ENCODE measurements at regions not wholly inside any gene's neighbourhood (a gene's known extent, or its start where the extent isn't known, plus 50 kb on each side); places are given as distances from the start of the nearest gene placed in this dataset.

GRCh38 chr3:162601101-162601670, 1104.6 kb downstream of the OTOL1 start:
- DNase-seq (ENCODE audit: low spot score) (no peak), ATAC-seq (ENCODE audit: insufficient number of reproducible peaks, low FRiP score, low read depth) (no peak)
- Histone ChIP-seq H3K4me3 (no peak overlapping the region), H3K9me3 (no peaks in the 10 kb centered on the region), H3K4me1 (ENCODE audit: control insufficient read depth in 1 of 2, low read depth in 2 of 2) (no peaks in the 10 kb centered on the region), H3K27ac (no peak overlapping the region), H3K27me3 (replicated peaks; ENCODE audit: insufficient read depth) (no peaks in the 10 kb centered on the region), H3K36me3 (no peaks in the 10 kb centered on the region)
- TF ChIP-seq CTCF (IDR thresholded peaks at IDR 0.05), result no peak

GRCh38 chr3:162602619-162603018, 1106.0 kb downstream of the OTOL1 start:
- no peaks in the 10 kb centered on the region for H3K9me3 ChIP-seq
- H3K36me3 ChIP-seq, result no peaks in the 10 kb centered on the region

GRCh38 chr3:162605651-162606204, 1109.1 kb downstream of the OTOL1 start:
- H3K27me3 ChIP-seq (replicated peaks; ENCODE audit: insufficient read depth), result no peaks in the 10 kb centered on the region
- H3K9me3 ChIP-seq, result no peaks in the 10 kb centered on the region
- TF ChIP-seq CTCF (IDR thresholded peaks at IDR 0.05), result no peak
- H3K36me3 ChIP-seq, result no peaks in the 10 kb centered on the region
- H3K4me3 ChIP-seq, result no peak overlapping the region
- DNase-seq (ENCODE audit: low spot score) (no peak), ATAC-seq (ENCODE audit: insufficient number of reproducible peaks, low FRiP score, low read depth) (no peak)
- no peak overlapping the region for H3K27ac ChIP-seq
- no peaks in the 10 kb centered on the region for H3K4me1 ChIP-seq (ENCODE audit: control insufficient read depth in 1 of 2, low read depth in 2 of 2)

More at GRCh38 chr3:162602619-162603018, 1106.0 kb downstream of the OTOL1 start:
- TF ChIP-seq CTCF (IDR thresholded peaks at IDR 0.05), result no peak
- Histone ChIP-seq H3K27me3 (replicated peaks; ENCODE audit: insufficient read depth) (no peaks in the 10 kb centered on the region), H3K27ac (no peak overlapping the region), H3K4me1 (ENCODE audit: control insufficient read depth in 1 of 2, low read depth in 2 of 2) (no peaks in the 10 kb centered on the region), H3K4me3 (no peak overlapping the region)
- DNase-seq (ENCODE audit: low spot score) (no peak), ATAC-seq (ENCODE audit: insufficient number of reproducible peaks, low FRiP score, low read depth) (no peak)

- Histone ChIP-seq H3K4me1 (ENCODE audit: control insufficient read depth in 1 of 2, low read depth in 2 of 2) (no peaks in the 10 kb centered on the region), H3K4me3 (no peak overlapping the region), H3K36me3 (no peaks in the 10 kb centered on the region), H3K27me3 (replicated peaks; ENCODE audit: insufficient read depth) (no peaks in the 10 kb centered on the region), H3K9me3 (no peaks in the 10 kb centered on the region), H3K27ac (no peak overlapping the region)
- DNase-seq (ENCODE audit: low spot score) (no peak), ATAC-seq (ENCODE audit: insufficient number of reproducible peaks, low FRiP score, low read depth) (no peak)
- TF ChIP-seq CTCF (IDR thresholded peaks at IDR 0.05), result no peak
These were observed 1113.7 kb downstream of the OTOL1 start for GRCh38 chr3:162610261-162610660.

- no peak overlapping the region for H3K4me3 ChIP-seq
- H3K27me3 ChIP-seq (replicated peaks; ENCODE audit: insufficient read depth), result no peaks in the 10 kb centered on the region
- no peak overlapping the region for H3K27ac ChIP-seq
- no peaks in the 10 kb centered on the region for H3K9me3 ChIP-seq
- DNase-seq (ENCODE audit: low spot score), result no peak
- H3K4me1 ChIP-seq (ENCODE audit: control insufficient read depth in 1 of 2, low read depth in 2 of 2), result no peaks in the 10 kb centered on the region
- H3K36me3 ChIP-seq, result no peaks in the 10 kb centered on the region
- TF ChIP-seq CTCF (IDR thresholded peaks at IDR 0.05), result no peak
- ATAC-seq (ENCODE audit: insufficient number of reproducible peaks, low FRiP score, low read depth), result no peak
These were observed 1116.4 kb downstream of the OTOL1 start for GRCh38 chr3:162612991-162613390.

Data from thoracic aorta (tissue), 2 donors.